GM21515 (cell line): ENCODE measurements at regions not wholly inside any gene's neighbourhood (a gene's known extent, or its start where the extent isn't known, plus 50 kb on each side); places are given as distances from the start of the nearest gene placed in this dataset.
"Not testable (repeated sequence)": the region's sequence is repeated elsewhere in the genome, so short reads cannot be mapped to it uniquely, and the experiment has no call there.

Source experiments
- ATAC-seq: cut with Tn5 transposase; IDR thresholded peaks from one replicate; pipeline ENCODE4 v1.9.1; 2021; ENCODE audit not compliant: unreplicated experiment

- no peak for ATAC-seq
These were observed 269.9 kb upstream of the PDZRN3 start for GRCh38 chr3:73894474-73895213.

- ATAC-seq, result no peak
These were observed 268.3 kb upstream of the PDZRN3 start for GRCh38 chr3:73893089-73893488.

- no peak for ATAC-seq
These were observed 261.1 kb upstream of the PDZRN3 start for GRCh38 chr3:73885862-73886261.

- no peak for ATAC-seq
These were observed 259.6 kb upstream of the PDZRN3 start for GRCh38 chr3:73884361-73884760.

- no peak for ATAC-seq
These were observed 258.8 kb upstream of the PDZRN3 start for GRCh38 chr3:73883497-73883896.

- ATAC-seq, result no peak
These were observed 250.0 kb upstream of the PDZRN3 start for GRCh38 chr3:73874606-73875369.

GRCh38 chr3:73874161-73874560 is 249.4 kb upstream of the PDZRN3 start:
- ATAC-seq, result no peak

GRCh38 chr3:73868688-73869315 is 244.1 kb upstream of the PDZRN3 start:
- ATAC-seq, result no peak

- ATAC-seq, result no peak
These were observed 242.8 kb upstream of the PDZRN3 start for GRCh38 chr3:73867524-73867923.

- ATAC-seq, result no peak
These were observed 242.1 kb upstream of the PDZRN3 start for GRCh38 chr3:73866846-73867245.

- ATAC-seq, result no peak
These were observed 238.9 kb upstream of the PDZRN3 start for GRCh38 chr3:73863546-73864079.

- ATAC-seq, result no peak
These were observed 231.1 kb upstream of the PDZRN3 start for GRCh38 chr3:73855813-73856212.

GRCh38 chr3:73848173-73848906 is 223.6 kb upstream of the PDZRN3 start:
- no peak for ATAC-seq

GRCh38 chr3:73846951-73847350 is 222.2 kb upstream of the PDZRN3 start:
- ATAC-seq, result no peak

GRCh38 chr3:73839032-73839431 is 214.3 kb upstream of the PDZRN3 start:
- no peak for ATAC-seq

- ATAC-seq, result no peak
These were observed 211.2 kb upstream of the PDZRN3 start for GRCh38 chr3:73835945-73836344.

GRCh38 chr3:73832426-73832825 is 207.7 kb upstream of the PDZRN3 start:
- ATAC-seq, result no peak

- ATAC-seq, result no peak
These were observed 203.6 kb upstream of the PDZRN3 start for GRCh38 chr3:73828348-73828747.

GRCh38 chr3:73827725-73828211 is 203.0 kb upstream of the PDZRN3 start:
- no peak for ATAC-seq

- ATAC-seq, result no peak
These were observed 202.5 kb upstream of the PDZRN3 start for GRCh38 chr3:73827204-73827603.

- not testable (repeated sequence) for ATAC-seq
These were observed 196.2 kb upstream of the PDZRN3 start for GRCh38 chr3:73820896-73821295.
